GM23338 (cell line): ENCODE measurements at regions not wholly inside any gene's neighbourhood (a gene's known extent, or its start where the extent isn't known, plus 50 kb on each side); places are given as distances from the start of the nearest gene placed in this dataset.

ENCODE experiments used
- ATAC-seq: fragments of 200-7000 bp; cut with Tn5 transposase; 3 replicates; pipeline ENCODE4 v1.9.1; 2020
- DNase-seq: peaks from one replicate; pipeline ENCODE4 v3.0.0-alpha.2; 2015; ENCODE audit warnings: low spot score
- H2AFZ ChIP-seq: fragments of 200-600 bp; sonication (generic); 2 replicates; pipeline ENCODE4 v1.8.0; 2016; ENCODE audit warnings: antibody characterized with exemption, mild to moderate bottlenecking, moderate library complexity
- H3F3A ChIP-seq: fragments of 200-600 bp; sonication (generic); replicated peaks from 2 replicates; pipeline ENCODE4 v1.8.0; 2017; ENCODE audit warnings: antibody characterized with exemption, mixed run types, low read depth
- H3K27ac ChIP-seq: fragments of 200-600 bp; sonication (generic); 2 replicates; pipeline ENCODE4 v1.6.1; 2016; ENCODE audit warnings: low read depth
- H3K27me3 ChIP-seq: fragments of 200-600 bp; sonication (generic); 2 replicates; pipeline ENCODE4 v1.8.0; 2016; ENCODE audit warnings: mild to moderate bottlenecking, mixed run types, moderate library complexity; ENCODE audit not compliant: insufficient read depth
- H3K36me3 ChIP-seq: fragments of 200-600 bp; sonication (generic); 2 replicates; pipeline ENCODE4 v1.8.0; 2016; ENCODE audit warnings: mild to moderate bottlenecking; ENCODE audit not compliant: insufficient read depth
- H3K4me1 ChIP-seq: fragments of 200-600 bp; sonication (generic); 2 replicates; pipeline ENCODE4 v1.8.0; 2016; ENCODE audit warnings: mild to moderate bottlenecking, moderate library complexity; ENCODE audit not compliant: insufficient read depth
- H3K4me2 ChIP-seq: fragments of 200-600 bp; sonication (generic); 2 replicates; pipeline ENCODE4 v1.7.1; 2017; ENCODE audit warnings: mixed run types
- H3K4me3 ChIP-seq: fragments of 200-600 bp; sonication (generic); 2 replicates; pipeline ENCODE4 v1.6.1; 2016; ENCODE audit warnings: mixed run types
- H3K79me2 ChIP-seq: fragments of 200-600 bp; sonication (generic); replicated peaks from 2 replicates; pipeline ENCODE4 v1.8.0; 2017; ENCODE audit warnings: mild to moderate bottlenecking; ENCODE audit not compliant: insufficient read depth
- H3K9me2 ChIP-seq: fragments of 200-600 bp; sonication (generic); 2 replicates; pipeline ENCODE4 v1.8.0; 2017; ENCODE audit not compliant: insufficient read depth
- H4K20me1 ChIP-seq: fragments of 200-600 bp; sonication (generic); replicated peaks from 2 replicates; pipeline ENCODE4 v1.8.0; 2017; ENCODE audit warnings: mild to moderate bottlenecking; ENCODE audit not compliant: insufficient read depth
- H3K27ac Mint-ChIP-seq: 2 replicates; pipeline ENCODE4 v1.8.0; 2020; ENCODE audit warnings: inconsistent platforms, mild to moderate bottlenecking, moderate library complexity, mixed read lengths
- H3K27me3 Mint-ChIP-seq: 3 replicates; pipeline ENCODE4 v1.8.0; 2022; ENCODE audit warnings: low read depth, mild to moderate bottlenecking, moderate library complexity, mixed read lengths, inconsistent platforms; ENCODE audit not compliant: insufficient read depth, poor library complexity
- H3K36me3 Mint-ChIP-seq: 3 replicates; pipeline ENCODE4 v1.8.0; 2021; ENCODE audit warnings: low read depth, mild to moderate bottlenecking, inconsistent platforms, moderate library complexity, mixed read lengths
- H3K4me1 Mint-ChIP-seq: 3 replicates; pipeline ENCODE4 v1.8.0; 2020; ENCODE audit warnings: mild to moderate bottlenecking, inconsistent platforms, mixed read lengths
- H3K4me3 Mint-ChIP-seq: 3 replicates; pipeline ENCODE4 v1.8.0; 2021; ENCODE audit warnings: moderate library complexity, mild to moderate bottlenecking, inconsistent platforms, mixed read lengths
- H3K9me3 Mint-ChIP-seq: 3 replicates; pipeline ENCODE4 v1.8.0; 2020; ENCODE audit warnings: moderate library complexity, mild to moderate bottlenecking, inconsistent platforms, mixed read lengths
- CREB1 ChIP-seq: fragments of 250-450 bp; sonication (Bioruptor Pico); IDR thresholded peaks from 2 replicates; pipeline ENCODE4 v1.5.0; 2020; ENCODE audit warnings: low read depth, mild to moderate bottlenecking, moderate library complexity
- CTCF ChIP-seq, 2 experiments: fragments of 200-600 bp in 1 of 2; sonication (generic) in 1 of 2; conservative IDR thresholded peaks; 2 replicates each; pipeline versions ENCODE4 v1.5.1 to v1.6.1; 2016 to 2017; ENCODE audit warnings: antibody characterized with exemption in 2 of 2, low read depth in 2 of 2, mild to moderate bottlenecking in 2 of 2, moderate library complexity in 1 of 2
- ETS1 ChIP-seq: IDR thresholded peaks from 2 replicates; pipeline ENCODE4 v1.6.1; 2016; ENCODE audit warnings: antibody characterized with exemption
- EZH2 ChIP-seq: fragments of 200-600 bp; sonication (generic); IDR thresholded peaks from one replicate; pipeline ENCODE4 v1.8.0; 2017; ENCODE audit warnings: antibody characterized with exemption, mild to moderate bottlenecking, low read depth; ENCODE audit not compliant: unreplicated experiment
- EZH2phosphoT487 ChIP-seq: fragments of 200-600 bp; sonication (generic); IDR thresholded peaks from one replicate; pipeline ENCODE4 v1.8.1; 2018; ENCODE audit warnings: antibody characterized with exemption; ENCODE audit not compliant: unreplicated experiment
- JUNB ChIP-seq: IDR thresholded peaks from one replicate; pipeline ENCODE4 v1.6.1; 2016; ENCODE audit warnings: antibody characterized with exemption; ENCODE audit not compliant: unreplicated experiment
- NANOG ChIP-seq: IDR thresholded peaks from 2 replicates; pipeline ENCODE4 v1.6.1; 2016; ENCODE audit warnings: antibody characterized with exemption, borderline replicate concordance
- POLR2AphosphoS5 ChIP-seq: IDR thresholded peaks from 2 replicates; pipeline ENCODE4 v1.6.1; 2016; ENCODE audit warnings: antibody characterized with exemption, low read depth
- REST ChIP-seq: IDR thresholded peaks from one replicate; pipeline ENCODE4 v1.6.1; 2018; ENCODE audit warnings: antibody characterized with exemption; ENCODE audit not compliant: unreplicated experiment
- STAT1 ChIP-seq: IDR thresholded peaks from one replicate; pipeline ENCODE4 v1.6.1; 2016; ENCODE audit warnings: antibody characterized with exemption; ENCODE audit not compliant: unreplicated experiment
- ZNF114 ChIP-seq: fragments of 250-450 bp; sonication (Bioruptor Pico); IDR thresholded peaks from 2 replicates; pipeline ENCODE4 v1.5.0; 2020; ENCODE audit warnings: mild to moderate bottlenecking, moderate library complexity
- ZNF331 ChIP-seq: fragments of 250-450 bp; sonication (Bioruptor Pico); IDR thresholded peaks from 2 replicates; pipeline ENCODE4 v1.5.0; 2020; ENCODE audit warnings: low read depth, mild to moderate bottlenecking, moderate library complexity
- ZNF462 ChIP-seq: fragments of 250-450 bp; sonication (Bioruptor Pico); IDR thresholded peaks from 2 replicates; pipeline ENCODE4 v1.5.0; 2020; ENCODE audit warnings: mild to moderate bottlenecking, moderate library complexity

- no peaks in the 10 kb centered on the region; the same call in 2 of the 3 replicates for H3K9me3 Mint-ChIP-seq
- H3K4me3 Mint-ChIP-seq, result no peak overlapping the region
Observed at GRCh38 chr1:231107151-231107550, 54.7 kb upstream of the TRIM67 start.

More at GRCh38 chr1:231107151-231107550, 54.7 kb upstream of the TRIM67 start:
- Histone ChIP-seq H2AFZ (no peak overlapping the region), H3K27me3 (no peaks in the 10 kb centered on the region), H3K36me3 (no peaks in the 10 kb centered on the region), H3K4me3 (no peak overlapping the region), H3K27ac (no peak overlapping the region), H3K79me2 (no peaks in the 10 kb centered on the region), H4K20me1 (no peaks in the 10 kb centered on the region), H3K9me2 (peaks cover 2% of the 10 kb centered on the region; the same call in 1 of the 2 replicates), H3F3A (no peaks in the 10 kb centered on the region), H3K4me2 (no peak overlapping the region), H3K4me1 (no peaks in the 10 kb centered on the region)
- H3K27me3 Mint-ChIP-seq, result peaks cover 2% of the 10 kb centered on the region
- TF ChIP-seq ZNF114 (CRISPR knock-in tag) (no peak), JUNB (no peak), CREB1 (CRISPR knock-in tag) (no peak), ZNF462 (CRISPR knock-in tag) (no peak), EZH2 (no peak), STAT1 (no peak), CTCF (conservative IDR thresholded peaks at IDR 0.05; ENCODE audit: low read depth in 2 of 2) (no peak), ZNF331 (CRISPR knock-in tag) (no peak), NANOG (no peak), EZH2phosphoT487 (no peak), POLR2AphosphoS5 (no peak), REST (no peak), ETS1 (no peak)
- H3K36me3 Mint-ChIP-seq, result no peaks in the 10 kb centered on the region
- peaks cover 4% of the 10 kb centered on the region for H3K4me1 Mint-ChIP-seq
- no peak overlapping the region for H3K27ac Mint-ChIP-seq
- ATAC-seq, result peak; percentile 71
- peak; percentile 10 for DNase-seq
